ENCODE measurements at regions not wholly inside any gene's neighbourhood (a gene's known extent, or its start where the extent isn't known, plus 50 kb on each side); places are given as distances from the start of the nearest gene placed in this dataset.
"Not testable (repeated sequence)": the region's sequence is repeated elsewhere in the genome, so short reads cannot be mapped to it uniquely, and the experiment has no call there.

- no peak for DNase-seq (ENCODE audit: low read depth)
Observed at GRCh38 chr22:48778308-48779195, 1049.1 kb downstream of the BRD1 start.

- DNase-seq (ENCODE audit: low read depth) = no peak
Observed at GRCh38 chr22:48772286-48772907, 1055.3 kb downstream of the BRD1 start.

- no peak for DNase-seq (ENCODE audit: low read depth)
Observed at GRCh38 chr22:48765595-48765994, 1062.1 kb downstream of the BRD1 start.

GRCh38 chr22:48761546-48761945 is 1066.1 kb downstream of the BRD1 start:
- no peak for DNase-seq (ENCODE audit: low read depth)

GRCh38 chr22:48760481-48761390 is 1066.9 kb downstream of the BRD1 start:
- DNase-seq (ENCODE audit: low read depth) = no peak

GRCh38 chr22:48758881-48759875 is 1068.5 kb downstream of the BRD1 start:
- no peak for DNase-seq (ENCODE audit: low read depth)

GRCh38 chr22:48757985-48758561 is 1069.6 kb downstream of the BRD1 start:
- no peak for DNase-seq (ENCODE audit: low read depth)

GRCh38 chr22:48757581-48757980 is 1070.1 kb downstream of the BRD1 start:
- no peak for DNase-seq (ENCODE audit: low read depth)

- not testable (repeated sequence) for DNase-seq (ENCODE audit: low read depth)
Observed at GRCh38 chr22:48757135-48757534, 1070.5 kb downstream of the BRD1 start.

- DNase-seq (ENCODE audit: low read depth) = no peak
Observed at GRCh38 chr22:48756146-48757111, 1071.2 kb downstream of the BRD1 start.

GRCh38 chr22:48755059-48755949 is 1072.4 kb downstream of the BRD1 start:
- no peak for DNase-seq (ENCODE audit: low read depth)

GRCh38 chr22:48754611-48755058 is 1073.0 kb downstream of the BRD1 start:
- DNase-seq (ENCODE audit: low read depth) = no peak

GRCh38 chr22:48753752-48754517 is 1073.7 kb downstream of the BRD1 start:
- no peak for DNase-seq (ENCODE audit: low read depth)

GRCh38 chr22:48753381-48753730 is 1074.3 kb downstream of the BRD1 start:
- no peak for DNase-seq (ENCODE audit: low read depth)

- DNase-seq (ENCODE audit: low read depth) = no peak
Observed at GRCh38 chr22:48752451-48753380, 1075.0 kb downstream of the BRD1 start.
